DOHH2 (cell line): ENCODE measurements at regions not wholly inside any gene's neighbourhood (a gene's known extent, or its start where the extent isn't known, plus 50 kb on each side); places are given as distances from the start of the nearest gene placed in this dataset.

Experiments
- CTCF ChIP-seq: fragments of 200-600 bp; sonication (generic); IDR thresholded peaks from one replicate; pipeline ENCODE4 v1.5.1; 2014; ENCODE audit warnings: antibody characterized with exemption, mild to moderate bottlenecking, low read depth, low read length; ENCODE audit not compliant: poor library complexity, severe bottlenecking
- EZH2phosphoT487 ChIP-seq: fragments of 200-600 bp; sonication (generic); IDR thresholded peaks from 2 replicates; pipeline ENCODE4 v1.6.1; 2017; ENCODE audit warnings: borderline replicate concordance, mild to moderate bottlenecking, antibody characterized with exemption, low read length, moderate library complexity, mixed read lengths

GRCh38 chr12:131407221-131408035 lies 303.5 kb upstream of the SFSWAP start:
- TF ChIP-seq CTCF (no peak), EZH2phosphoT487 (no peak)
